Mesendoderm (in vitro differentiated cells): ENCODE measurements at regions not wholly inside any gene's neighbourhood (a gene's known extent, or its start where the extent isn't known, plus 50 kb on each side); places are given as distances from the start of the nearest gene placed in this dataset.

Experiments
- DNase-seq: peaks from one replicate; pipeline ENCODE4 v3.0.0; 2013
- H2AK5ac ChIP-seq: 2 replicates; pipeline ENCODE4 v1.6.1; 2013; ENCODE audit warnings: low read length, inconsistent platforms
- H2BK120ac ChIP-seq: 2 replicates; pipeline ENCODE4 v1.6.1; 2013; ENCODE audit warnings: low read depth, mild to moderate bottlenecking, low read length, moderate library complexity, mixed read lengths
- H2BK15ac ChIP-seq: replicated peaks from 2 replicates; pipeline ENCODE4 v1.6.1; 2013; ENCODE audit warnings: low read depth, mild to moderate bottlenecking, moderate library complexity
- H2BK5ac ChIP-seq: 2 replicates; pipeline ENCODE4 v1.6.1; 2013; ENCODE audit warnings: low read length, inconsistent platforms
- H3K18ac ChIP-seq: 2 replicates; pipeline ENCODE4 v1.6.1; 2013; ENCODE audit warnings: mild to moderate bottlenecking, low read length, mixed read lengths
- H3K23ac ChIP-seq: one replicate; pipeline ENCODE4 v1.6.1; 2013; ENCODE audit warnings: low read length
- H3K27ac ChIP-seq: 2 replicates; pipeline ENCODE4 v1.5.1; 2013; ENCODE audit warnings: low read depth, mild to moderate bottlenecking, inconsistent platforms, low read length, moderate library complexity
- H3K27me3 ChIP-seq: 2 replicates; pipeline ENCODE4 v1.6.1; 2013; ENCODE audit warnings: low read length, control low read depth, mild to moderate bottlenecking, inconsistent platforms; ENCODE audit not compliant: insufficient read depth, poor library complexity
- H3K36me3 ChIP-seq: 2 replicates; pipeline ENCODE4 v1.6.1; 2013; ENCODE audit warnings: low read length, inconsistent platforms; ENCODE audit not compliant: control insufficient read depth, insufficient read depth
- H3K4ac ChIP-seq: one replicate; pipeline ENCODE4 v1.6.1; 2013; ENCODE audit warnings: low read depth, mild to moderate bottlenecking, low read length, moderate library complexity
- H3K4me1 ChIP-seq: 2 replicates; pipeline ENCODE4 v1.6.1; 2013; ENCODE audit warnings: low read depth, low read length, inconsistent platforms; ENCODE audit not compliant: control insufficient read depth
- H3K4me2 ChIP-seq: 2 replicates; pipeline ENCODE4 v1.6.1; 2013; ENCODE audit warnings: low read length
- H3K4me3 ChIP-seq: 2 replicates; pipeline ENCODE4 v1.5.1; 2013; ENCODE audit warnings: mild to moderate bottlenecking, low read length
- H3K56ac ChIP-seq: one replicate; pipeline ENCODE4 v1.6.1; 2013; ENCODE audit warnings: low read length
- H3K79me1 ChIP-seq: 2 replicates; pipeline ENCODE4 v1.6.1; 2013; ENCODE audit warnings: low read length, inconsistent platforms
- H3K79me2 ChIP-seq: 2 replicates; pipeline ENCODE4 v1.6.1; 2013; ENCODE audit warnings: mild to moderate bottlenecking, low read length; ENCODE audit not compliant: control insufficient read depth, insufficient read depth
- H3K9ac ChIP-seq: 2 replicates; pipeline ENCODE4 v1.6.1; 2013; ENCODE audit warnings: low read length, inconsistent platforms
- H4K5ac ChIP-seq: one replicate; pipeline ENCODE4 v1.6.1; 2013; ENCODE audit warnings: low read length
- H4K8ac ChIP-seq: one replicate; pipeline ENCODE4 v1.6.1; 2013; ENCODE audit warnings: low read depth, mild to moderate bottlenecking, control low read depth, low read length, moderate library complexity
- WGBS: extraction: QIAGEN DNeasy Blood & Tissue Kit; methylation state at CpG from one replicate; pipeline ENCODE4 v1.1.7; 2013; ENCODE audit warnings: low lambda C conversion rate, missing lambda C conversion rate; ENCODE audit not compliant: insufficient coverage; ENCODE audit errors: extremely low coverage; 5-methylcytosine and 5-hydroxymethylcytosine counted together

DNA sequence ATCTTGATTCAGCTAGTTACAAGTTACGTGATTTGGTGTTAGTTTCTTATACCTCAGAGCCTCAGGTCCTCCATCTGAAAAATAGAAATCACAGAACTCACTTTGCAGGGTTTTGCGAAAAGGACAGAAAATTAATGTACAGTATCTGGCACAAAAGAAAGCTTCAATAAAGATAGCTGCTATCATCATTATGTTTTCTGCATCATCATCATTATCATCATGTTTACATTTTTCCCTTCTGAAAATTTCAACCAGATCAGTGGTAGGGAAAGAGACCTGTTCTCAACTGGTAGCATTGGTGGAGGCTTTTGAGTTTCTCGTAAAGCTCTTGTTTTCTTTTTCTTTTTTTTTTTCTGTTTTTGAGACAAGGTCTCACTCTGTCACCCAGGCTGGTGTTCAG, 174.7 kb upstream of the PBX1 start:
- no peak overlapping the region for H3K4me3 ChIP-seq
- H2BK5ac ChIP-seq: no peak overlapping the region
- H2BK15ac ChIP-seq: no peak overlapping the region

DNA sequence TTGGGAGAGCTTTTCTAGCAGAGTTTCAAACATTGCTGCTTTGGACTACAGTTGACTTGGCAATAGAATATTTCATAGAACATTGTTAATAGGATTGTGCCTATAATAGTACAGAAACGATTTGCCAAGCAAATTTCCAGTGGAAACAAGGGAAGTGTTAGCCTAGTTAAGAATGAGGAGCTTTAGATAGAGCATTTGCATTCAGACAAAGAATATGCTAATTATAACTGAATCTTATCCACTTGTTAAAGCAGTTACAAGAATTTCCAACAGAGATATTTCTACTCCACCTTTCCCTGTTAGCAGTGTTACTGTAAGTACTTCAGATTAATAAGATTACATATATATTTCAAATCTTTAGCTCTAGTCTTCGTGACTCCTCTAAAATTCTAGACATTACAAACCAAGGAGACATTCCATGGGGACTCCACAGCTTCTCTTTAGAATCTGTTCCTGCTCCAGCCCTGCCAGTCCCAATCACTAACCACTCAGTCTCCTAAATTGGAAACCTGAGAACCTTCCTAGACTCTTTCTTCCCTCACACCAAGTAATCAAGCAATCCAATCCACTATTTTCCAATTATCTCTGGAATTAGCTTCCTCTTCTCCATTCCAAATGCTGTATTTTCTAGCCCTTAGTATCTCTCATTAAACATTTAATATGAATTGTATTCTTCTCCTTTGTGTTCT, 141.8 kb upstream of the PBX1 start:
- Histone ChIP-seq H3K79me2 (no peaks in the 10 kb centered on the region), H3K4me2 (no peak overlapping the region), H3K4me3 (no peak overlapping the region), H3K9ac (no peak overlapping the region), H2AK5ac (no peak overlapping the region), H3K23ac (no peak overlapping the region), H3K79me1 (no peaks in the 10 kb centered on the region), H3K27me3 (no peaks in the 10 kb centered on the region), H3K4me1 (no peaks in the 10 kb centered on the region), H4K8ac (no peak overlapping the region), H3K36me3 (no peaks in the 10 kb centered on the region), H3K27ac (no peak overlapping the region), H2BK5ac (no peak overlapping the region), H2BK120ac (no peak overlapping the region), H3K56ac (no peak overlapping the region), H3K18ac (no peak overlapping the region), H4K5ac (no peak overlapping the region), H2BK15ac (no peak overlapping the region), H3K4ac (no peak overlapping the region)
- peak; percentile 81 for DNase-seq
- no CpG with 5 or more reads among the region's 2 CpGs for WGBS

More for the DNA sequence above, 174.7 kb upstream of the PBX1 start:
- Histone ChIP-seq H2AK5ac (no peak overlapping the region), H3K79me1 (no peaks in the 10 kb centered on the region), H3K18ac (no peak overlapping the region), H3K4me1 (peaks cover 4% of the 10 kb centered on the region), H3K36me3 (no peaks in the 10 kb centered on the region), H4K8ac (no peak overlapping the region), H2BK120ac (no peak overlapping the region), H4K5ac (no peak overlapping the region), H3K27ac (no peak overlapping the region), H3K4ac (no peak overlapping the region), H3K9ac (no peak overlapping the region), H3K4me2 (no peak overlapping the region), H3K23ac (no peak overlapping the region), H3K27me3 (no peaks in the 10 kb centered on the region), H3K79me2 (no peaks in the 10 kb centered on the region), H3K56ac (no peak overlapping the region)
- no peak for DNase-seq
- WGBS: no CpG with 5 or more reads among the region's 3 CpGs

DNA sequence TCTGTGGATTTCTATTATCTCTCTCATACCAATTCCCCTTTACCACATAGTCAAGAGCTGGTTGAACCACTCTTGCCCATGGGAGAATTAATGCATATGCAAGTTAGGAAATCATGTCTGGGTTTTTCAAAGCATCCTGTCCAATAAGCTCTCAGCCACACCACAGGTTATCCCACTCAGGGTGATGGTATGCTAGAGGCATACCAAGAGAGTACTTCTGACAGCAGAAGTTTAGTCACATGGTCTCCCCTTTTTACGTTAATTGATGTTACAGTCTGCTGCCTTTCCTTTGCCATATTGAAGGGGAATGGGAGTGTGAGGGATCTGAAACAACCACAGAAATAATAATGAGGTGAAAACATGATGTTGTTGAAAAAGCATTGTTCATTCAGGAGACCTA, 135.8 kb upstream of the PBX1 start:
- no peak overlapping the region for H2BK120ac ChIP-seq
- no peak overlapping the region for H3K4me2 ChIP-seq
- peak; percentile 47 for DNase-seq
- no peaks in the 10 kb centered on the region for H3K79me2 ChIP-seq
- H3K4me1 ChIP-seq: no peaks in the 10 kb centered on the region
- H3K56ac ChIP-seq: no peak overlapping the region
- no peak overlapping the region for H3K27ac ChIP-seq
- H3K36me3 ChIP-seq: no peaks in the 10 kb centered on the region
- no peak overlapping the region for H2BK15ac ChIP-seq
- no peak overlapping the region for H3K18ac ChIP-seq
- no peak overlapping the region for H4K5ac ChIP-seq
- H2BK5ac ChIP-seq: no peak overlapping the region
- no peak overlapping the region for H2AK5ac ChIP-seq
- H3K27me3 ChIP-seq: no peaks in the 10 kb centered on the region
- H4K8ac ChIP-seq: no peak overlapping the region
- H3K4me3 ChIP-seq: no peak overlapping the region
- WGBS: no CpG with 5 or more reads among the region's 1 CpG
- no peak overlapping the region for H3K23ac ChIP-seq
- peak overlapping the region; percentile 16 for H3K4ac ChIP-seq
- no peak overlapping the region for H3K9ac ChIP-seq
- no peaks in the 10 kb centered on the region for H3K79me1 ChIP-seq

DNA sequence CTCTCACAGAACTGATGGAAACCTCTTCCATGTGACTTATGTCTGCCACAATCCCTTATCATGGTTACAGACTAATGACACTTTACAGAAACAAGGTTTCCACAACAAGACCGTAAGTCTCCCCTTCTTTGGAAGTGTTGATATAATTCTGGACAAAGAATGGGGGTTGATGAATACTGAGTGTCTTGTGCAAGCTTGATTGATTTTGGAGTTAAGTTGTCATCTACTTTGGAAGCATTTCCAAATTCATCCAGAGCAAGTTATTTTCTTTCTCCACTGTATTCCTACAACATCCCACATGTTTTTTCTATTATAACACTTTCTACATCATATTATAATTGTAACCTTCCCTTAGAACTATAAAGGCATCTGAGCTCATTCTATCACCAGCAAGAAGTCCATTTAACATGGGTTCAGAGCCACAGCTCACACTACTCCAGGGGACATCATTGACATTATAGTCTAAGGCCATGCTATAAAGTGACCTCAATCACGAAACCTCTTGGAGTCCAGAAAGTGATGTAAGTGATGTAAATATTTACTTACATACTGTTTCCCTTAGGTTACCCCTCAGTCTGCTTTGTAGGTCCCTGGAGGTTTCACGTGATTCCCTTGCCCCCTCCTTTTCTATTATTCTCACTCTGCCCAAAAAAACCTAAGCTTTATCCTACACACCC, 125.7 kb upstream of the PBX1 start:
- Histone ChIP-seq H3K27me3 (no peaks in the 10 kb centered on the region), H3K27ac (no peak overlapping the region), H2BK15ac (no peak overlapping the region), H3K4me2 (no peak overlapping the region), H3K4me3 (no peak overlapping the region), H3K56ac (no peak overlapping the region), H2BK120ac (no peak overlapping the region), H4K5ac (no peak overlapping the region), H2AK5ac (no peak overlapping the region), H3K36me3 (no peaks in the 10 kb centered on the region), H4K8ac (no peak overlapping the region), H3K79me2 (no peaks in the 10 kb centered on the region), H3K9ac (no peak overlapping the region), H3K4me1 (peaks cover 4% of the 10 kb centered on the region), H3K23ac (no peak overlapping the region), H3K4ac (no peak overlapping the region), H3K18ac (no peak overlapping the region), H3K79me1 (no peaks in the 10 kb centered on the region), H2BK5ac (no peak overlapping the region)
- DNase-seq: no peak
- no CpG with 5 or more reads among the region's 3 CpGs for WGBS

DNA sequence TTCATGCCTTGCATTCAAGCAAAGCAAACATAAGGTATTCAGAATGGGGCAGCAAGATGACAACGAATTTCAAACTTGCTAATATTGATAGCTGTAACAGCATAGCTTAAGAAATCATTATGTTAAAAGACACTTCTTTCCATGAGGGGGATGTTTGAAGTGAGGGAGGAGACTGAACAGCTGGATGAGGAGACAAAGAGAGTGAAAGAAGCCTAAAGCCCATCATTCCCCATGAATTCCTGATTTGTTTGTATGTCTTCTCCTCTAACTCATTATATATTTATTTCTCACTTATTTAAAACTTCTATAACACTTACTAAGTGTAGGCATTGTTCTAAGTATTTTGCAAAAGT, 125.2 kb upstream of the PBX1 start:
- Histone ChIP-seq H3K4me2 (no peak overlapping the region), H3K79me2 (no peaks in the 10 kb centered on the region), H3K56ac (no peak overlapping the region), H2BK120ac (no peak overlapping the region), H2AK5ac (no peak overlapping the region), H3K27ac (no peak overlapping the region), H3K4me3 (no peak overlapping the region), H3K9ac (no peak overlapping the region), H3K18ac (no peak overlapping the region), H3K23ac (no peak overlapping the region), H2BK15ac (no peak overlapping the region), H3K4me1 (peaks cover 2% of the 10 kb centered on the region), H4K8ac (no peak overlapping the region), H3K36me3 (no peaks in the 10 kb centered on the region), H2BK5ac (no peak overlapping the region), H3K4ac (no peak overlapping the region), H4K5ac (no peak overlapping the region), H3K27me3 (no peaks in the 10 kb centered on the region), H3K79me1 (no peaks in the 10 kb centered on the region)
- no peak for DNase-seq
- no CpG with 5 or more reads among the region's 1 CpG for WGBS

DNA sequence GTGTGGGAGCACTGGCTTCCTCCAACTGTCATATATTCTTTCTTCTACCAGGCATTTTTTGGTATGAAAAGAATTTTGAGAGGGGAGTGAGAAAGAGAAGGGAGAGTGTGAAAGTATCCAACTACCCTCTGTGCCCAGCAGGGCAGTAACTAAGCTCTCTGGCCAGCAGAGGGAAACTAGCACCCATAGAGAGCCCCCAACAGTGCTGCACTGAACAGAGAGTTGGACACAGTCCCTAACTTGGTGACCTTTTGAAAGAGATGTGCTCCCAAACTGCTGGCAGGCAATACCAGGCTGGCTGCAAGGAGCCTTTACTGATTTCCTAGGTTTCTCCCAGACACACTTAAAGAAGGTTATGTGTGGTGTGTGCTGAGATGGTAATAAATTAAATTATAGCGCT, 118.8 kb upstream of the PBX1 start:
- H3K4me1 ChIP-seq: no peaks in the 10 kb centered on the region
- no peak overlapping the region for H3K4me2 ChIP-seq
- H3K79me2 ChIP-seq: no peaks in the 10 kb centered on the region
- no peak overlapping the region for H4K8ac ChIP-seq
- no peak overlapping the region for H2AK5ac ChIP-seq
- no peak overlapping the region for H3K27ac ChIP-seq
- H2BK5ac ChIP-seq: no peak overlapping the region
- no peak overlapping the region for H3K18ac ChIP-seq
- no peak overlapping the region for H4K5ac ChIP-seq
- peak; percentile 72 for DNase-seq
- H3K56ac ChIP-seq: no peak overlapping the region
- no peak overlapping the region for H2BK15ac ChIP-seq
- no peak overlapping the region for H2BK120ac ChIP-seq
- no peaks in the 10 kb centered on the region for H3K79me1 ChIP-seq
- no peak overlapping the region for H3K4me3 ChIP-seq
- H3K36me3 ChIP-seq: no peaks in the 10 kb centered on the region
- no peaks in the 10 kb centered on the region for H3K27me3 ChIP-seq
- H3K9ac ChIP-seq: no peak overlapping the region
- H3K4ac ChIP-seq: no peak overlapping the region
- H3K23ac ChIP-seq: no peak overlapping the region
- WGBS: no CpG with 5 or more reads among the region's 1 CpG
